ENCODE measurements at regions not wholly inside any gene's neighbourhood (a gene's known extent, or its start where the extent isn't known, plus 50 kb on each side); places are given as distances from the start of the nearest gene placed in this dataset.

- H3K27me3 ChIP-seq (ENCODE audit: control insufficient read depth, insufficient read depth, low read length) = no peaks in the 10 kb centered on the region
- H3K9ac ChIP-seq (ENCODE audit: low read length in 3 of 3) = no peak overlapping the region
- DNase-seq (no peak), FAIRE-seq (no peak)
- H3K36me3 ChIP-seq (ENCODE audit: control insufficient read depth in 2 of 3, insufficient read depth in 3 of 3, low read length in 3 of 3) = no peaks in the 10 kb centered on the region
- no peak overlapping the region for H3K27ac ChIP-seq (ENCODE audit: low read depth in 2 of 2, low read length in 2 of 2)
- intact Hi-C loops (cut with DNase I) = no loop called here
- H3K9me3 ChIP-seq (ENCODE audit: control insufficient read depth in 2 of 3, insufficient read depth in 1 of 3, low read length in 3 of 3) = no peaks in the 10 kb centered on the region
- no peak overlapping the region for H3K4me3 ChIP-seq (ENCODE audit: low read length in 3 of 3)
- no peaks in the 10 kb centered on the region for H3K4me1 ChIP-seq (ENCODE audit: control insufficient read depth in 2 of 3, insufficient read depth in 2 of 3, low read depth in 1 of 3, low read length in 3 of 3)
- no peak for TF ChIP-seq CTCF (IDR thresholded peaks at IDR 0.05; ENCODE audit: borderline replicate concordance, extremely low read depth, insufficient read depth)
These were observed 674.9 kb downstream of the NYAP2 start for GRCh38 chr2:226074391-226074790.

- H3K4me3 ChIP-seq (ENCODE audit: low read length in 3 of 3) = no peak overlapping the region
- H3K27ac ChIP-seq (ENCODE audit: low read depth in 2 of 2, low read length in 2 of 2) = no peak overlapping the region
- DNase-seq (no peak), FAIRE-seq (no peak)
- no peaks in the 10 kb centered on the region for H3K9me3 ChIP-seq (ENCODE audit: control insufficient read depth in 2 of 3, insufficient read depth in 1 of 3, low read length in 3 of 3)
- H3K36me3 ChIP-seq (ENCODE audit: control insufficient read depth in 2 of 3, insufficient read depth in 3 of 3, low read length in 3 of 3) = no peaks in the 10 kb centered on the region
- intact Hi-C loops (cut with DNase I) = no loop called here
- H3K9ac ChIP-seq (ENCODE audit: low read length in 3 of 3) = no peak overlapping the region
- H3K4me1 ChIP-seq (ENCODE audit: control insufficient read depth in 2 of 3, insufficient read depth in 2 of 3, low read depth in 1 of 3, low read length in 3 of 3) = no peaks in the 10 kb centered on the region
- no peaks in the 10 kb centered on the region for H3K27me3 ChIP-seq (ENCODE audit: control insufficient read depth, insufficient read depth, low read length)
- TF ChIP-seq CTCF (IDR thresholded peaks at IDR 0.05; ENCODE audit: borderline replicate concordance, extremely low read depth, insufficient read depth) = no peak
These were observed 674.1 kb downstream of the NYAP2 start for GRCh38 chr2:226073496-226074160.

DNA sequence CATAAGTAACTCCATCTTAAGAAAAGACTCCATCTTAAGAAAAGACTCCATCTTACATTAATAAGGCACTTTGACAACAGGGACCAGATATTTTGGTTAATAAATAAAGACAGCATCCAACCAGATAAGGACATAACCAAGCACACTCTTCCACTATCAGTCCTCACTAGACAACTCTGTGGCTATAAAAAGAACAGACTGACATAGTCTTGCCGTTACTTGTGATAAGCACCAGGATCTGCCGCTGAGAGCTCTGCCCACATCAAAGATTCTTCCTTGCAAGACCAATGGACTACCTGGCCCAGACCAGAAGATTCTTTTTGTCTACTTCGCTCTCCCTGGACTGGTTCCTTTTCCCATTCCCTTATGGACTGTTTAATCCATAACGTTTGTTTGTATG, 667.4 kb downstream of the NYAP2 start:
- no peak for TF ChIP-seq CTCF (IDR thresholded peaks at IDR 0.05; ENCODE audit: borderline replicate concordance, extremely low read depth, insufficient read depth)
- H3K36me3 ChIP-seq (ENCODE audit: control insufficient read depth in 2 of 3, insufficient read depth in 3 of 3, low read length in 3 of 3) = no peaks in the 10 kb centered on the region
- no peaks in the 10 kb centered on the region for H3K27me3 ChIP-seq (ENCODE audit: control insufficient read depth, insufficient read depth, low read length)
- no peaks in the 10 kb centered on the region for H3K9me3 ChIP-seq (ENCODE audit: control insufficient read depth in 2 of 3, insufficient read depth in 1 of 3, low read length in 3 of 3)
- no peak overlapping the region for H3K27ac ChIP-seq (ENCODE audit: low read depth in 2 of 2, low read length in 2 of 2)
- FAIRE-seq = no peak
- no peak for DNase-seq
- H3K9ac ChIP-seq (ENCODE audit: low read length in 3 of 3) = no peak overlapping the region
- no peaks in the 10 kb centered on the region for H3K4me1 ChIP-seq (ENCODE audit: control insufficient read depth in 2 of 3, insufficient read depth in 2 of 3, low read depth in 1 of 3, low read length in 3 of 3)
- H3K4me3 ChIP-seq (ENCODE audit: low read length in 3 of 3) = no peak overlapping the region
- intact Hi-C loops (cut with DNase I) = no loop called here

DNA sequence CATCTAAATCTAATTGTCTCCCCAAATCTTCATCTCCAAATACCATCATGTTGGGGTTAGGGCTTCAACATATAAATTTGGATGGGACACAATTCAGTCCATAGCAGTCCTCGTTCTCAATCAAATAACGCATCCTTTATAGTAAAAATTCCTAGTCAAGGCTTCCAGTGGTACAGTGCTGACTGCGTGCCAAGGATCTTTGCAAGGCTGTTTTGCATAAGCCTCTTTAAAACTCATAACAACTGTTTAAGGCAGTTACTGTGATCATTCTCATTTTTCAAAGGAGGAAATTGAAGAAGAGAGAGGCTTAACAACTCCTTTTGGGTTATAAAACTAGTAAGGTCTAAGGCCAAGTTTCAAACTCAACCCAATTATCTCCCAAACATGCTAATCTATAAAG, 666.9 kb downstream of the NYAP2 start:
- Histone ChIP-seq H3K27ac (ENCODE audit: low read depth in 2 of 2, low read length in 2 of 2) (no peak overlapping the region), H3K9ac (ENCODE audit: low read length in 3 of 3) (no peak overlapping the region), H3K9me3 (ENCODE audit: control insufficient read depth in 2 of 3, insufficient read depth in 1 of 3, low read length in 3 of 3) (no peaks in the 10 kb centered on the region), H3K4me1 (ENCODE audit: control insufficient read depth in 2 of 3, insufficient read depth in 2 of 3, low read depth in 1 of 3, low read length in 3 of 3) (no peaks in the 10 kb centered on the region), H3K4me3 (ENCODE audit: low read length in 3 of 3) (no peak overlapping the region), H3K27me3 (ENCODE audit: control insufficient read depth, insufficient read depth, low read length) (no peaks in the 10 kb centered on the region), H3K36me3 (ENCODE audit: control insufficient read depth in 2 of 3, insufficient read depth in 3 of 3, low read length in 3 of 3) (no peaks in the 10 kb centered on the region)
- intact Hi-C loops (cut with DNase I) = no loop called here
- DNase-seq = no peak
- TF ChIP-seq CTCF (IDR thresholded peaks at IDR 0.05; ENCODE audit: borderline replicate concordance, extremely low read depth, insufficient read depth) = no peak
- FAIRE-seq = no peak
